Right cardiac atrium (tissue), 5 donors: ENCODE measurements at regions not wholly inside any gene's neighbourhood (a gene's known extent, or its start where the extent isn't known, plus 50 kb on each side); places are given as distances from the start of the nearest gene placed in this dataset.

Experiments
- ATAC-seq, 2 donors: fragments of 200-7000 bp; cut with Tn5 transposase; one replicate each; pipeline versions ENCODE4 v1.8.0 to v1.9.1; 2020; ENCODE audit warnings: moderate library complexity in 2 of 2, mild to moderate bottlenecking in 1 of 2
- DNase-seq, 3 donors: peaks; one replicate each; pipeline ENCODE4 v3.0.0-alpha.2; 2020
- H3K27ac ChIP-seq: one replicate; pipeline ENCODE4 v1.5.1; 2013; ENCODE audit warnings: mild to moderate bottlenecking, low read length, control low read depth, moderate library complexity
- H3K27me3 ChIP-seq: one replicate; pipeline ENCODE4 v1.6.1; 2013; ENCODE audit not compliant: control insufficient read depth, insufficient read depth
- H3K4me1 ChIP-seq: one replicate; pipeline ENCODE4 v1.6.1; 2013; ENCODE audit warnings: low read length; ENCODE audit not compliant: control insufficient read depth, insufficient read depth
- H3K4me3 ChIP-seq: one replicate; pipeline ENCODE4 v1.5.1; 2013; ENCODE audit warnings: low read length, control low read depth
- H3K9me3 ChIP-seq: one replicate; pipeline ENCODE4 v1.6.1; 2013; ENCODE audit warnings: low read length; ENCODE audit not compliant: control insufficient read depth
- WGBS: extraction: QIAGEN DNeasy Blood & Tissue Kit; methylation state at CpG from one replicate; pipeline ENCODE4 v1.1.7; 2013; 5-methylcytosine and 5-hydroxymethylcytosine counted together
- intact Hi-C, 4 donors: fragments of 100-400 bp; cut with DNase I; formaldehyde crosslinking; loops; one replicate each; pipeline versions ENCODE4 v1.11.0 to v1.14.0; 2022 to 2023
- donor health status: healthy with polysubstance abuse.
- donor health status: DM: no; HTN: yes; CAD: no.
- donor health status: DM: no; HTN: no; CAD: no.
- donor health status: DM: no; HTN: yes; CAD: no; lungs with severe emphysema.
- donor health status: DM: yes; HTN: yes; CAD: no.

DNA sequence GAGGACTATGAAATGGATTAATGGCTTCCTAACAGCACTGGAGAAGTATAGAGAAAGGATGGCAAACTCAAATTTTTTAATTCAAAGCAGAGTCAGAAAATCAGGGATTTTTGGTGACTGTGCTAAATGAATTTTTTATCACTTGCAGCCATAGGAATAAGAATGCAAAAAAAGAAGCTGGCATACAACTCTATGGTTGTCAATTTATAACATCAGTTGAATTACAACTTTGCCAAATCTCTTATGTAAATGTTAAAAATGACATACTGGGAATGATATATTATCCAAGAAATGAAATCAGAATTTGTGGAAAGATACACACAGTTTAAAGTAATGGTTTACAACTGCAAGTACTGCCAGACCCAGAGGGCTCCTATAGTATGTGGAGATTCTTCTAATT is 106.5 kb downstream of the HTR1B start:
- no peaks in the 10 kb centered on the region for H3K4me1 ChIP-seq
- no peak for DNase-seq
- intact Hi-C loops = no loop called here
- no peaks in the 10 kb centered on the region for H3K9me3 ChIP-seq
- H3K4me3 ChIP-seq = no peak overlapping the region
- no peaks in the 10 kb centered on the region for H3K27me3 ChIP-seq
- ATAC-seq = no peak
- no peak overlapping the region for H3K27ac ChIP-seq

DNA sequence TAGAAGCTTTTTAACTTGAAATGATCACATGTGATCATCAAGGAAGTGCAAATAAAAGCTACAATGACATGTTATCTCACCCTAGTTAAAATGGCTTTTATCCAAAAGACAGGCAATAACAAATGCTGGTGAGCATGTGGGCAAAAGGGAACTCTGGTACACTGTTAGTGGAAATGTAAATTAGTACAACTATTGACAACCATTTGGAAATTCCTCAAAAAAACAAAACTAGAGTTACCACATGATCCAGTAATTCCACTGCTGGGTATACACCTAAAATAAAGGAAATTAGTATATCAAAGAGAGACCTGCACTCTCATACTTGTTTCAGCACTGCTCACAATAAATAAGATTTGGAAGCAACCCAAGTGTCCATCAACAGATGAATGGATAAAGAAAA is 108.7 kb downstream of the HTR1B start:
- Histone ChIP-seq H3K27ac (no peak overlapping the region), H3K4me3 (no peak overlapping the region), H3K9me3 (no peaks in the 10 kb centered on the region), H3K27me3 (no peaks in the 10 kb centered on the region), H3K4me1 (no peaks in the 10 kb centered on the region)
- intact Hi-C loops = no loop called here
- no peak for DNase-seq
- ATAC-seq = no peak

DNA sequence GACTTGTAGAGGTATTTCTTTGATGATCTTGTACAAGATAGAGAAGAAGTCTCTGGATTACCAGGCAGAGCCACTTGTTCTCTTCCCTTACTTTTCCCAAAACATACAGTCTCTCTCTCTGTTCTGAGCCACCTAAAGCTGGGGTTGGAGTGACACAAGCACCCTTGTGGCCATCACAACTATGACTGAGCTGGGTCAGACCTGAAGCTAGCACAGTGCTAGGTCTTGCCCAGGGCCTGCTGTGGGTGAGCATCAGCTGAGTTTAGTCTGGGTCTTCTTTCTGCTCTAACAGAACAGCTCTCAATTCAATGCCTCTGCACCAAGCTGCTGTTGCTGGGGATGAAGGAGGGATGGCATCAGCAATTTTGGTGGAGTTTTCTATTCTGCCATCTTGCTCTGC is 110.2 kb downstream of the HTR1B start:
- no peak for DNase-seq
- Histone ChIP-seq H3K9me3 (no peaks in the 10 kb centered on the region), H3K4me3 (no peak overlapping the region), H3K4me1 (no peaks in the 10 kb centered on the region), H3K27ac (no peak overlapping the region), H3K27me3 (no peaks in the 10 kb centered on the region)
- intact Hi-C loops = no loop called here
- no peak for ATAC-seq

DNA sequence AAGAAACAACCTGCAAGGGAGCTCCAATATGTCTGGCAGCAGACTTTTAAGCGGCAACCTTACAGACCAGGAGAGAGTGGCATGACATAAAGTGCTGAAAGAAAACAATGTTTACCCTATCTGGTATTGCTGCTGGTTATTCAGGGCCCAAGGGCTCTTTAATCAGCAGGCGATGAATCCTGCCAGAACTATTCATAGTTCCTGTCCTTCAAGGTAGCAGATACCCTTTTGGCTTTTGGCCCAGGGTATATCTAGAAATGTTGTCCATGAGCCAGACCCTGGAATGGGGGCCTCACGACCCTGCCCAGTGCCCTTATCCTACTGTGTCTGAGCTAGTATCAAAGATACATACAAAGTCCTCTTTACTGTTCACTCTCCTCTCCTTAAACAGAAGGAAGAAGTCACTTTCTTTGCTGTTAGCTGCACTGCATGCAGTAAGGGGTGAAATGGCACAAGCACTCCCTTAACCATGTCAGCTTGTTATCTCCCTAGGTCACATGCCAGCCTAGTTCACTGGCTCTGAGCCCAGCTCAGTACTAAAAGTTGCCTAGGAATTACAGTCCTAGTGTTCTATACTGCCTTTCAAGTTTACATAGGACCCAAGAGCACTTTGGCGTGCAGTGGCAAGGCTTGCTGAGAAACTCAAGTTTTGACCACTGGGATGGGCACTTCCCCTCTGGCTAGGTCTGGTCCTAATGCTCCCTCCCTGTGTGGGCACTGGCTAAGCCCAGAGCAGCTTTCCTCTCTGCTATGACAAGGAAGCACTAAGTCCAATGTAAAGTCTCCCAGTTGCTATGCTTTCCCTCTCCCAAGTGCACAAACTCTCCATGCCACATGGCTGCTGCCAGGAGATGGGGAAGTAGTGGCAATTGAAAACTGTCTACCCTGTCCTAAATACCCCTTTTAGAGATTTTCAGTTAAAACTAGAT is 122.0 kb downstream of the HTR1B start:
- intact Hi-C loops = no loop called here
- DNase-seq (peak in 2 of 3 donors; percentile 45 to 51), ATAC-seq (peak; percentile 82 to 92)
- H3K27me3 ChIP-seq = no peaks in the 10 kb centered on the region
- peak overlapping the region; percentile 78 for H3K27ac ChIP-seq
- H3K4me1 ChIP-seq = peaks cover 3% of the 10 kb centered on the region
- no peaks in the 10 kb centered on the region for H3K9me3 ChIP-seq
- WGBS = 45% methylated on average over 4 of the region's 4 CpGs
- H3K4me3 ChIP-seq = no peak overlapping the region

DNA sequence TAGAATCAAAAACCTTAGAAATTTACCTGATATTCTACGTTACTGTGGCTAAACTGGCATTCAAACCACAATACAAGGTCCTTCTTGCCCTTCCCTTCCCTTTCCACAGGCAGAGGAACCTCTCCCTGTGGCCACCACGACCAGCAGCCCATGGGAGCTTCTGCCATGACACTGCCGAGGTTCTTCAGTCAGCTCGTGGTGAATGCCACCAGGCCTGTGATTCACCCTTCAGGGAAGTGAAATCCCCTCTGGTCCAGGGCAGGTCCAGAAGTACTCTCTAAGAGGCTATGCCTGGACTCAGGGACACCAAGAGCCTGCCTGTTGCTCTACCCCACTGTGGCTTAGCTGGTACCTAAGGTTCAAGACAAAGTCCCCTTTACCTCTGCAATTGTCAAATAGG is 123.0 kb downstream of the HTR1B start:
- DNase-seq = peak in 1 of 3 donors; percentile 33
- intact Hi-C loops = no loop called here
- peaks cover 3% of the 10 kb centered on the region for H3K4me1 ChIP-seq
- H3K27me3 ChIP-seq = no peaks in the 10 kb centered on the region
- peak overlapping the region; percentile 66 for H3K27ac ChIP-seq
- no peaks in the 10 kb centered on the region for H3K9me3 ChIP-seq
- WGBS = 67% methylated on average over 4 of the region's 4 CpGs
- ATAC-seq = no peak
- H3K4me3 ChIP-seq = no peak overlapping the region

DNA sequence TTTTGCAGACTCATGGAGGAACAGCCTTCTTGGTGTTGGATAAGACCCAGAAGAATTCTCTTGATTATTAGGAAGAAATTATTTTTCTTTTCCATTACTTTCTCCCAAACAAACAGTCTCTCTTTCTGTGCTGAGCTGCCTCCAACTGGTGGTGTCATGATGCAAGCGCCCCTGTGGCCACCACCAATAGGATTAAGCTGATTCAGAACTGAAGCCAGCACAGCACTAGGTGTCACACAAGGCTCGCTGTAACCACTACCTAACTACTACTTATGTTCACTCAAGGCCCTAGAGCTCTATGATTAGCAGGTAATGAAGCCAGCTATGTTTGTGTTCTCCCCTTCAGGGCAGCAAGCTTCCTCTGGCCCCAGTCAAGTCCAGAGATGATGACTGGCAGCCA is 123.4 kb downstream of the HTR1B start:
- Histone ChIP-seq H3K4me1 (peaks cover 3% of the 10 kb centered on the region), H3K27ac (no peak overlapping the region), H3K9me3 (no peaks in the 10 kb centered on the region), H3K27me3 (no peaks in the 10 kb centered on the region), H3K4me3 (no peak overlapping the region)
- intact Hi-C loops = no loop called here
- DNase-seq (no peak), ATAC-seq (no peak)
- WGBS = 79% methylated on average over 2 of the region's 2 CpGs

DNA sequence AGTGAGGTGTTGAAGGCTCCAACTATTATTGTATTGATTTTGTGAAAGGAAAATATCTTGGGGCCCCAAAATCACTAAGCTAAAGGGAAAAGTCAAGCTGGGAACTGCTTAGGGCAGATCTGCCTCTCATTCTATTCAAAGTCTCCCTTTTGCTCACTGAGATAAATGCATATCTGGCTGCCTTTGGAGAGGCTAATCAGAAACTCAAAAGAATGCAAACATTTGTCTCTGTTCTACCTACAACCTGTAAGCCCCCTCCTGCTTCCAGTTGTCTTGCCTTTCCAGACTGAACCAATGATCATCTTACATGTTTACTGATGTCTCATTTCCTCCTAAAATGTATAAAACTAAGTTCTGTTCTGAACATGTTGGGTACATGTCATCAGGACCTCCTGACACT is 125.9 kb downstream of the HTR1B start:
- no peak overlapping the region for H3K4me3 ChIP-seq
- DNase-seq (no peak), ATAC-seq (no peak)
- intact Hi-C loops = no loop called here
- H3K9me3 ChIP-seq = no peaks in the 10 kb centered on the region
- no peak overlapping the region for H3K27ac ChIP-seq
- H3K27me3 ChIP-seq = no peaks in the 10 kb centered on the region
- peaks cover 3% of the 10 kb centered on the region for H3K4me1 ChIP-seq

DNA sequence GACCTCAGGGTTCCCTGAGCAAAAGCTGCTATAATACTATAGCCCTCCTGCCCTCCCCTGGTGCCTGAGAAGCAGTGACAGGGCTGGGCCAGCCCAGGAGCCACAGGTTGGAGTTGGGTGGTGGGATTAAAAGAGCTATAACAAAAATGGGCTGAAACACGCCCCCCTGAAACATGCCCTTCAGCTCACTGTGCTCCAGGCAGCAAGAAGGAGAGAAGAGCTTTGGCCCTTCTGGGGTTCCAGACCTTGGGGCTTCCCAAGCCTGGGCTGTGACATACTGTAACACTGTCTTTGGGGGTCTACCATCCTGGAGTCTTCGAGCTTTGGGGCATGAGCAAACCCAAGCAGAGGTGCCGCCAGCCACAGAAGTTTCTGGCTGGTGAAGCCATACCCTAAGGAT is 129.2 kb downstream of the HTR1B start:
- ATAC-seq (no peak), DNase-seq (no peak)
- no peaks in the 10 kb centered on the region for H3K9me3 ChIP-seq
- H3K27ac ChIP-seq = no peak overlapping the region
- intact Hi-C loops = no loop called here
- H3K27me3 ChIP-seq = no peaks in the 10 kb centered on the region
- no peaks in the 10 kb centered on the region for H3K4me1 ChIP-seq
- 88% methylated on average over 3 of the region's 3 CpGs for WGBS
- H3K4me3 ChIP-seq = no peak overlapping the region

DNA sequence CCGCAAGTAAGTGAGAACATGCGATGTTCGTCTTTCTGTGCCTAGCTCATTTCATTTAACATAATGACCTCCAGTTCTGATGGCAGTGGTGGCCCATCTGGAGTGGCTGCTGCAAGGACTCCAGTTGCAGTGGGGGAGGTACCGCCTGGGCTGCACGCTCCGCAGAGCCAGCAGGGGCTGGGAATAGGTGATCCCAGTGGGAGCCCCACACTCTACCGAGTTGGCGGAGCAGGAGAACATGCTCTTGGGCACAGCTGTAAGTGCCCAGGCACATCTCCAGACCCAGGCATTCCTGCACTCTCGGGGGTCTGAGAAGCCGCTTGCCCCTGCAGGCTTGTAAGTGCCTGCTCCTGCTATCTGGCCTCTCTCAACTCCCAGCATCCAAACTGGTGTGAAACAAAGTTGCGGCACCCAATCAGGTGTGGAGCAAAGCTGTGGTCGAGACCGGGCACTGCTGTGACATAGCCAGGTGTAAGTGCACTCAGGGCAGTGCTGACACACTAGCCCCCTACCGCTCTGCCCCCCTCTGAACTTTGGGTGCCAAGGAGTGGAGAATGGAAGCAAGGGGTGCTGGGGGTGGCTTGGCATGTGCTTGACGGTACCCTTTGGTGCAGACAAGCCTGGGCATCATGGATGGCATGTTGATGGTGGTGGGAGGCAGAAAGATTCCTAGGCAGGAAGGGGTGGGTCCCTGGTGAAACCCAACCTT is 130.2 kb downstream of the HTR1B start:
- H3K4me3 ChIP-seq = no peak overlapping the region
- DNase-seq (no peak), ATAC-seq (no peak)
- intact Hi-C loops = no loop called here
- whole genome bisulfite sequencing = 93% methylated on average over 15 of the region's 15 CpGs
- H3K9me3 ChIP-seq = no peaks in the 10 kb centered on the region
- H3K27ac ChIP-seq = no peak overlapping the region
- H3K27me3 ChIP-seq = no peaks in the 10 kb centered on the region
- no peaks in the 10 kb centered on the region for H3K4me1 ChIP-seq

DNA sequence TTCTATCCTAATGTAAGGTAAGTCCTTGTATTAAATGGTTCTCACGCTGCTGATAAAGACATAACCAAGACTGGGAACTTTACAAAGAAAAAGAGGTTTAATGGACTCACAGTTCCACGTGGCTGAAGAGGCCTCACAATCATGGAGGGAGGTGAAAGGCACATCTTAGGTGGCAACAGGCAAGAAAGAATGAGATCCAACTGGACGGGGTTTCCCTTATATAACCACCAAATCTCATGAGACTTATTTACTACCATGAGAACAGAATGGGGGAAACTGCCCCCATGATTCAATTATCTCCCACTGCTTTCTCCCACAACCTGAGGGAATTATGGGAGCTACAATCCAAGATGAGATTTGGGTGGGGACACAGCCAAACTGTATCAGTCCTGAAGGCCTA is 136.6 kb downstream of the HTR1B start:
- H3K4me3 ChIP-seq = no peak overlapping the region
- no peak for DNase-seq
- 81% methylated on average over 3 of the region's 3 CpGs for WGBS

DNA sequence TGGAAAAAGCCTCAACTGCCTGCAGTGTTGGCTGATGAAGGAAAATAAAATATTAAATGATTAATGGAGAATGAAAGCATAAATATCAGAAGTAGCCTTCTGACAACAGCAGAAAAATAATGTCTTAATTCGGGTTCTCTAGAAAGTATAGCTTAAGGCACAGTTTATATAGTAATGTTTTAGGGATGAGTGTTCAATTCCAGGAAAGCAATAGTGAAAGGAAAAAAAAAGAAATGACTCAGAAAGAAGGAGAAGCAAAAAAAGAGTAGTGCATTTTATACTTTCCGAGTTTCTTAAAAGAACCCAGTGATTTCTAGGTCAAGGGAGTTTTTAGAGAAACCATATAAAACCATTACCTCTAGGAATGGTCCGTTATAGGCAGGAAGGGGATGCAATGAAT is 137.3 kb downstream of the HTR1B start:
- Histone ChIP-seq H3K27ac (no peak overlapping the region), H3K27me3 (no peaks in the 10 kb centered on the region), H3K4me3 (no peak overlapping the region), H3K4me1 (no peaks in the 10 kb centered on the region), H3K9me3 (no peaks in the 10 kb centered on the region)
- intact Hi-C loops = no loop called here
- no peak for ATAC-seq
- DNase-seq = no peak
- 81% methylated on average over 3 of the region's 3 CpGs for WGBS

More for the DNA sequence above, 136.6 kb downstream of the HTR1B start:
- H3K27me3 ChIP-seq = no peaks in the 10 kb centered on the region
- ATAC-seq = no peak
- no peaks in the 10 kb centered on the region for H3K4me1 ChIP-seq
- no peaks in the 10 kb centered on the region for H3K9me3 ChIP-seq
- intact Hi-C loops = no loop called here
- H3K27ac ChIP-seq = no peak overlapping the region
